ENCODE measurements at regions not wholly inside any gene's neighbourhood (a gene's known extent, or its start where the extent isn't known, plus 50 kb on each side); places are given as distances from the start of the nearest gene placed in this dataset.

DNA sequence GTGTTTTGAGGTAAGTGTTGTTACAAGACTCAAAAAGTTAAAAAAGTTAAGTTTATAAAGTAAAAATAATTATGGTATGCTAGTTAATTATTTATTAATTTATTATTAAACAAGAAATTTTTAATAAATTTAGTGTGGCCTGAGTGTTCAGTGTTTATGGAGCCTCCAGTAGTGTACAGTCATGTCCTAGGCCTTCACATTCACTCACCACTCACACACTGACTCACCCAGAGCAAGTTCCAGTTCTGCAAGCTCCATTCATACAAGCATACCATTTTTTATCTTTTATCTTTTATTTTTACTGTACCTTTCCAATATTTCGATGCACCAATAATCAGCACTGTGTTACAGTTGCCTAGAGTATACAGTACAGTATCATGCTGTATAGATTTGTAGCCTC, 381.2 kb upstream of the MGMT start:
- DNase-seq (ENCODE audit: low spot score) = no peak

DNA sequence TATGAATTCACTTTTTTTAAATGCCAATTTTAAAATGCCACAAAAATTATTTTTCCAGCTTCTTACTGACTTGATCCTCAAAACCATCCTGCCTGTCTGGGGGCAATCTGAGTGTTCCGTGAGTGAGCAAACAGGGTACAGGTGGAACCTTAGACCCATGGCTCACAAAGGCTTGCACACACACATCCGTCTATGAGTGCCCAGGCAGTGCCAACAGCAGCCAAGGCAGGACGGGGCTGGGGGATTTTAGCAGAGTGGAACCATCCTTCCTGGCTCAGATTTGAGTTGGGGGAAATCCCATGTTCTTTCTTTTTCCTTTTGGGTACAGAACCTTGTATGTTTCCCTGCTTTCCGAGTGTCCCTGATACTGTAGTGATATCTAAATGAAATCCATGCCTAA, 377.7 kb upstream of the MGMT start:
- DNase-seq (ENCODE audit: low spot score) = no peak

DNA sequence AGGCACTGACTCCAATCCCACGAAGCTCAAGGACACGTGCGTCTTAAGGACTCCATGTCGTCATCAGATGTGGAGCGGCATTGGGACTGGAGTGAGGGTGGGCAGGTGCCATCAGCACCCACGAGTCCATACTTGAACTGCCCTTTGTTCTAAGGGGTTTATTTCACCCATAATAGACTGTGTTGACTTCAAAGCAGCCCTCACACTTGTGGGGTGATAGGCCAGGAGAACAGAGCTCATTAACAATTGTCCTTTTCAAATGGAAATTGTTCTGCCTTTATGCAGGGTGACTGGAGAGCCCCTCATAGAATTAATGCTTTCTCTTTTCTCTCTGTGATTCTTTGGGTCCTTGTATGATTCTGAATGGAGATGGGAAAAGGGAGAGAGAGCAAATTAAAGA, 376.9 kb upstream of the MGMT start:
- no peak for DNase-seq (ENCODE audit: low spot score)

DNA sequence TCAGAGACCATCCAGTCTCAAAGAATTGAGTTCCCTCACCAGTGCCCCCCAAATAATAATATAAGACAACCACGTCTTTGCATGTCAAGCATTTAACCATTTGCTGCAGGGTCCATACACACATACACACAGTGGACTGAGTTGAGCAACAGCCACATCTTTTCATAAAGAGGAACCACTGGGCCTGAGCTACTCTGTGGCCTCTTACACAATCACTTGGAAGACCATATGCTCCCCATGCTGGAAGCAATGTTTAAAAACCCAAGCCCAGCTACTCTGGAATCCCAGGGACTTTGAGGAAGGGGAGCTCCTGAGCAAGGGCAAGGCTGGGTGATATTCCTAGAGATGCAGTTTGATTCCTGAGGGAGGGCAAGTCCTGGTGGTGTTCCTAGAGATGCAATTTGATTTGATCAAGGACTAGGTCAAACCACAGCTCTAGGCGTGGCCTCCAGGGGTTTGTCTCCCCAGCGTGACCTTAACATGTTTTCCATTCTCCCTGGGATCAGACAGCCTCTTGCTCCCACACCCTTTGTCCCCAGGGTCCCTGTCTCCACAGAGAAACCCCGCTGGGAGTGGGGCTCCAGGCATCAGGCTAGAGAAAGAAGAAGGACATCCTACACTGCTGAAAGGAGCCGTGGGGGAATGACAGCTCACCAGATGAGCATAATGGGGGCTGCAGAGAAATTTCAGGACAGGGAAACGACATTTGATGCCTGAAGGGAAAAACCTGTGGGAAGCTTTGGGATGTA, 376.2 kb upstream of the MGMT start:
- no peak for DNase-seq (ENCODE audit: low spot score)

DNA sequence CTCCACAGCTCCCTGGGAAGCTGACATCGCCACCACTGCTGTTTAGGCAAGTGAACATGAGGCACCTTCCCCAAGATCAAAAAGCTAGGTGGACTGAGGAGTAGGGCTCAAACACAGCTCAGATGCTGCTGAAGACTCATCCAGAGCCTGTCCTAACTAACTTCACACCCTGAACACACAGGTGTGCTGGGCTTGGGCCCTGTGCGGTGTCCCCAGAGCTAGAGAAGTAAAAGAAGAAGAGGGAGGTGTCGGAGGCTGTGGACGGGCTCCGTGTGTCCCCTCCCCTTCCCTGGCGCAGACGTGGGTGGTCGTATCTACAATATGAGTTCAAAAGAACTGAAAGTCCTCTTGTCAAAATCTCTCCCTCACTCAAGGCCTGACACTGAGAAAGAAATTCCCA, 373.4 kb upstream of the MGMT start:
- no peak for DNase-seq (ENCODE audit: low spot score)

DNA sequence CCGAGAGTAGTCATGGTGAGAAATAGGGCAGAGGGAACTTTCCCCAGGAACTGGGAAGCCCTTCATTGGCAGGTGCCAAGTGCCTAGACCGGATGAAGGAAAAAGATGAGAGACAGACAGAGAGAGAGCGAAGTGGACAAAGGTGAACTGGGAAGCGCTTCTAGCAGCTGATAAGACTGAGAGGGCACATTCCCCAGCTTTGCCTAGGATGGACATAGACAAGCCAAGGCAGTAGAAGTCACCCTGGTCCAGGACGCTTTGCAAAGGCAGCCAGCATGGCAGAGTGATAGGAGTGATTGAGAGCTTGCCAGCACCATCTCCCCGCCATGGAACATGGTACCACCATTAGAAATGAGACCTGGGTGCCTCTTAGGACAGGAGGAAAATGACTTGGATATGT, 372.8 kb upstream of the MGMT start:
- no peak for DNase-seq (ENCODE audit: low spot score)

DNA sequence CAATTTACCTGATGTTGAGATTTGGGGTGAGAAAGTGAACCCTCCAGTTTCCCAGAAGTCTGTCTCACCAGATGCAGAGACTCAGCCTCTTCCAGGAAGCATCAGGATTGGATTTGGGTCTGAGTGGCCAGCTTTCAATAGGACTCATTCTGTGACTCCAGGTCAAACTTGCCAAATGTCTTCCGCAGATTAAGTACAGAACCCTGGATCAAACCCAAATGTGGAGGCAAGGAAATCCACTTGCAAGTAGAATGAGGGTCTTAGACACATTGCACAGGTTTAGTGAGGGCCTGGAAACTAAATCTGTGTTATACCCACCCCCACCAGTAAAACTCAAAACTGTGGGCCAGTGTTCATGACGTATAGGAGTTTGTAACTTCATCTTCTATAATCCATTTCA, 372.2 kb upstream of the MGMT start:
- DNase-seq (ENCODE audit: low spot score) = no peak

DNA sequence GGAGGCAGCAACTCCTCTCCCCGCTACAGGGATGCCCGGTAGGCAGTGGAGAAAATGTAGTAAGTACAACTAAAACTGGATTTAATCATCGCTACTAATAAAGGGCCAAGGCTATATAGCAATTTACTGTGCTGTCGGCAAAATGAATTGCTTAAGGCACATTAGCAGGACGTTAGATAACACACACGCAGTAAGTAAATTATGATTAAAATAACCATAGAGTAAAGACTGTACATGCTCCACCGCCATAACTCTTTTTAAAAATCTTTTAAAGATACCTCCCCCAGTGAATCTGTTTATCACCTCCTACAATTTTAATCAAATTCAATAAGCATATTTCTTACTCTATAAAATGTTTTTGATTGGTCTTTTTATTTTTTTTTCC, 371.4 kb upstream of the MGMT start:
- DNase-seq (ENCODE audit: low spot score) = no peak

DNA sequence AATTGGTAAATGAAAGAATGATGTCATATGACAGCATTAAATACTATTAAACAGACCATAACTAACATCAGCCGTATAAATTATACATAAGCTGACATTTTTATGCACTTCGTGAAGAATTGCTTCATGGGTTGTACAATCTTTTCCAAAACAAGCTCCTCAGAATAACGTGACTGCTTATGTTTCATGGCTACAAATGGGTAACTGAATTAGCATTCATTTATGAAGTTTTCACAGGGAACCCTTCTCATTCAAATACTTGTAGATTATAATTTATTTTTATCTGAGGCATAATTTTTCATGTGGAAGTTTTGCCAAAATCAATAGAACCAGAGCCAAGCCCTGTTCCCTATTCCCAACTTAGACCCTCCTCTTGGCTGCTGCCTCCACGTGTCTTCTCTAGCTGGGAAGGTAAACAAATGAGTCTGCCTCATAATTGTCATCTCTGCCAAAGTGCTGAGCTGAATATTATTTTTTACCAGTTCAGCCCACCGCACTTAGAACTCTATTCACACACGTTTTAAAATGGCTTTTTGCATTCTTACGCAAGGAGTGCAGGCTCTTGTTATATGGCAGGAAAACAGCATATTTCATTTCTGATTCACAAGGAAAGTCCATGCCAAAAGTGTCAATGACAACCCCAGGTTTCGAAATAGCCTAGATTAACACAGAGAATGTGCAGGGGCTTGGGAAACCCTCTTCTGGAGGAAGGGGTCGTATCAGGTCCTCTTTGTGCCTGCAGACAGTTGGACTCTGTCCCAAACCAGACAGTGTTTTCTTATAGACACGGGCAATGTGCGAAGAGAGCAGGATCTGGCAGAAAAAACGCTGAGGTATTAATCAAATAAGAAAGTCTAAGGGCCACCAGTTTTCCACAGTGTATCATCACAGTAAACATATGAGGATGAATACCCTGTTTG, 370.7 kb upstream of the MGMT start:
- no peak for DNase-seq (ENCODE audit: low spot score)

DNA sequence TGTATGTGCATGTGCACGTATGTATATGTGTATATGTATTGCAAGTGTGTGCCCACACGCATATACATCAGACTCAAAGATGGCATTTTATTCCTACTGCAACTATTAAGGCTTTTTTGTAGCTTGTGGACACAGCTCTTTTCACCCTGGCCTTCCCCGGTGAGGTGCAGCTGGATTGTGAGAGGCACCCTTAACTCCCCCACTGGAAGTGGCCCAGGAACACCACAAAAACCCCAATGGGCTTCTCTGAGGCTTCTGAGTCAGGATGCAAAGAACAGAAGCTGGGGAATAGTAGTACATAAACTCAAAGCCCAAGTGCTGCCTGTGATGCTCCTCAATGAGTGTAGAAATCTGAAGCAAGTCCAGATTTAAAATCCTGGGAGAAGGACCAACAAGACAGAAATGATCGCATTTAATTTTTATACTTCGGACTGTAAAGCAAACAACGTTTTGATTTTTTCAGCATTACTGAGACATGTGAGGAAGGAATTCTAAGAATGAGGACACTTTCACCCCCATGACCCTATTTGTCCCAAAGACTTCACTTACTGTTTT, 369.2 kb upstream of the MGMT start:
- no peak for DNase-seq (ENCODE audit: low spot score)

DNA sequence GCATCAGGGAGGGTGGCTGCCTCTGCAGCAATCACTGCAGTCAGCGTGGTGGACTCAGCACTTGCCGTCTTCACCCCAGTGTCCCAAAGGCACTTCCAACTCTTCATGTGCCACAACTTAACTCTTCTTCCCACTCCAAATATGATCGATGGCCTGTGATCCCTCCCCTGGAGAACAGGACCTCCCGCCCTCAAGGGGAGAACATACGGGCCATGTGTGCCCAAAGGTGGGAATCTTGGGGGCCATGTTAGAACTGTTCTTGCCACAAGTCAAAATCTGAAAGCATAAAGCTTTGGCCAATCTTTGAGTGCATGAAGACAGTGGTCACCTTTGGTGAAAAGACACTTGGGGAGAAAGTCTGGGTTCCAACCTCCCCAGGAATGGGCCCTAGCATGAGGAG, 368.5 kb upstream of the MGMT start:
- DNase-seq (ENCODE audit: low spot score) = no peak

DNA sequence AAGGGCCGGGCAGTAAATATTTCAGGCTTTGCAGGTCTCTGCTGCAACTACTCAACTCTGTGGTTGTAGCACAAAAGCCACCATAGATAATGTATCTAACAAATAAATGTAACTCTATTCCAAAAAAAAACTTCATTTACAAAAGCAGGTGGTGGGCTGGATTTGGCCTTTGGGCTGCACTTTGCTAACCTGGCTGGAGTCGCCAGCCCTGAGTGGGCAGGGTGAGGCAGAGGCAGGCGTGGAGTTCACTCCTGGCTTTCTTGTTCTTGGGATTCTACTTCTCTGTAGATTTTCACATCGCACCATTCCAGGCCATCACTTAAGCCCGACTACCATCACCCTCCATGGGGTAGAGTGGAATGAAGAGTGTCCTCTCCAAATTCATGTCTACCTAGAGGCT, 367.6 kb upstream of the MGMT start:
- no peak for DNase-seq (ENCODE audit: low spot score)

DNA sequence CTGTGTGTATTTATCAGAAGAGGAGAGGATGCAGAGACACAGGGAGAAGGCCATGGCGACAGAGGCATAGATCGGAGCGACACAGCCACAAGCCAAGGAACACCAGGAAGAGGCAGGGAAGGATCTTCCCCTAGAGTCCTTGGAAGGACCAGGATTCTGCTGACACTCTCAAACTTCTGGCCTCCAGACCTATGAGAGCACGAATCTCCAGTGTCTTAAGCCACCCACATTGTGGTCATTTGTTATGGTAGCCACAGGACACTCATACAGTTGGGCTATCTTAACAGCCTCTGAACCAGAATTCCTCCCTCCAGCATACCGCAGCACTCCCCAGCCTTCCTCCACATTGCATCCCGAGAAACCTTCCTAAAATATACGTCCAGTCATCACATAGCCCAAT, 367.0 kb upstream of the MGMT start:
- no peak for DNase-seq (ENCODE audit: low spot score)

DNA sequence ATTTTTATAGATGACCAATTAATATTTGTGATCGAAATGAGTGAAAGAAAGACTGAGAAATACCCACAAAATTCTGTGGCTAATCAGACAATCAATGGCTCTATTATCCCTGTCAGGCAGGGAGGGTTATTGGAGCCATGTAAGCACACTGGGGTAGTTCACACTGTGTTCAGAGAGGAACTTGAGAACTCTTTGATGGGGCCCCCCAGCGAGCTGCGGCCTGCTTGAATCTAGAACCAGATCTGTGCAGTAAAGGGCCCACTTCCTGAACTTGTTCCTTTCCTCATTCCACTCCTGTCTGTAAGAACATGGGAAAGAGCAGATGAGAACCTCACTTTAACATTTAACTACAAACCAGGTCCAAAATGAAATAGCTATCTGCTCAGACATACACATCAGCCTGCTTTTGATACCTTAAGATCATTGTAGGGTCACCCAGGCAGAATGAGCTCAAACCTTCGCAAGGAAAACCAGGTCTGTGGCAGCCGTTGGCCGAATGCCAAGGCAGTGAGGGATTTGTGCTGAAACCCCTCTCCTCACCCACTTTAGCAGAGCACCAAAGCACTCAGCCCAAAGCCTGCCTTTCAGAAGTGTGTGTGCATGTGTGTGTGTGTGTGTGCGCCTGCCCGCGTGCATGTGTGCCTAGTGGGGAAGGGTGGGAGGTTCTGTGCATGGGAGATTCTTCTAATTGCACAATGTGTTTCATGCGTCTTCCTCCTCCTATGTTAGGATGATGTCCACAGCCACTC, 365.6 kb upstream of the MGMT start:
- no peak for DNase-seq (ENCODE audit: low spot score)

DNA sequence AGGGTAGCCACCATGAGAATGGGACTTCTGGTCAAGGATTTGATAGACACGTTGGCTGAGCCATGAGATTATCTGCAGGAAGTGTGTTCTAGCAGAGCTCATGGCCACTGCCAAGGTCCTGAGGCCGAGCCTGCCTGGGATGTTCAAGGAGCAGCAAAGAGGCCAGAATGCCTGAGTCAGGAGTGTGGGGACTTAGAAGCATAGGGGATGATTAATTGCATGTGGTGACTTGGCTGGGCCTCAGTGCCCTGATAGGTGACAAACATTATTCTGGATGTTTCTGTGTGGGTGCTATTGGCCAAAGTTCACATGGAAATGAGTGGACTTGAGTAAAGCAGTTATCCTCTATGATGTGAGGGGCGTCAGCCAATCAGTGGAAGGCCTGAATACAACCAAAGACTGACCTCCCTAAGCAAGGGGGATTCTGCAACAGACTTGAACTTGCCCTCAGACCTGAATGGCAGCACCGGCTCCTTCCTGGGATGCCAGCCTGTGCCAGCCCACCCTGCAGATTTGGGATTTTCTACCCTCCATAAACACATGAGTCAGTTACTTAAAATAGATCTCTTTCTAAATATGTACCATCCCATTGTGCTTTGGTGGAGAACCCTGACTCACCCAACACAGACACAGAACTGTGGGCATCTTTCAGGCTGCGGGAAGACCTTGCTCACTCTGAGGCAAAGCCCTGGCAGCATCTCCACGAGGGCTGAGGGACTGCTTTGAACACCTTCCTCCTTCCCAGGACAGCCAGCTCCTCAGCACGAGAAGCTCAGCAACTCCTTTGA, 363.9 kb upstream of the MGMT start:
- DNase-seq (ENCODE audit: low spot score) = no peak

DNA sequence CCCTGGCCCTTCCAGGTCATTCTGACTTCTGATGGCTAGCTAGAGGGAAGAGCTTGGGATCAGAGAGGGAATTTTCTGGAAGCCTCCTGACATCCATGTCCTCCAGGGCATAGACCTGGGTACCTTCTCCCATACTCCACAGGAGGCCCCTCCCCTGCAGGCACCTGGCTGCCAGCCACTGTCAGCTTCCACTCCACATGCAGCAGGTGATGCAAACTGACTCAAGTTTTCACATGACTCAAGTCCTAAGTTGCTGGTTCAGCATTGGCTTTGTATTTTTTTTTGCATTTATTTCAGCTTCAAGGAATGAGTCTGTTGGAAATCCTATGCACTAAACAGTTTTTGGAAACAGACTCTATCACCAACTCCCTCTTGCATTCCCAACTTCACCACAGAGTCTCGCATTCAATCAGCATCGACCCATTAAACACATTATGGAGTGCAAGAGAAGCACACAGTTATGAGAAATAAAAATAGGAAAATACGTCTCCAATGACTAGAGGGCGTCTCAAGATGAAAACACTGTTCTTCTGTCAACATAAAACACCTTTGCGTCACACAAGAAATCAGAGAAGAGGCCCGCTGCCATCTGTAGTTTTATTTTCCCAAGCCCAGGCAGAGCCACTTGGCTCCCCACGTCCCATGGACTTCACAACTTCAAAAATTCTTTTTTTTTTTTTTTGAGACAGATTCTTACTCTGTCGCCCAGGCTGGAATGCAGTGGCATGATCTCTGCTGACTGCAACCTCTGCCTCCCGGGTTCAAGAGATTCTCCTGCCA, 362.6 kb upstream of the MGMT start:
- DNase-seq (ENCODE audit: low spot score) = no peak

DNA sequence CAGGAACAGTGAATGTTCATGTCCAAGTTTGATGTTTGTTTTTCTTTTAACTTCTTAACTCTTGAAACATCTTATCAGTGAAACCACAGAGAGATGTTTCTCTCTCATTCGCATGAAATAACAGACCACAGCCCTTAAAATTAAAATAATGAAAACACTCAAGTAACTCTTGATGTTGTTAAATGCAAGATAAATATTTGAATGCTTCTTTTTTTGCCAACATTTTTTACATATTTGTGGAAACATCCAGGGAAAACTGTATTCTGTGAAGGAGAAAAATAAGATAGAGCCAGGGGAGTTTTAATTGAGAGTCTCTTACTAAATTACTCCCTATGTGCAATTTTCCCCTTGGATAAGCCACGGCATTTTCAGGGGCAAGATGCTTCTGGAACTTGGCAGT, 361.8 kb upstream of the MGMT start:
- no peak for DNase-seq (ENCODE audit: low spot score)

DNA sequence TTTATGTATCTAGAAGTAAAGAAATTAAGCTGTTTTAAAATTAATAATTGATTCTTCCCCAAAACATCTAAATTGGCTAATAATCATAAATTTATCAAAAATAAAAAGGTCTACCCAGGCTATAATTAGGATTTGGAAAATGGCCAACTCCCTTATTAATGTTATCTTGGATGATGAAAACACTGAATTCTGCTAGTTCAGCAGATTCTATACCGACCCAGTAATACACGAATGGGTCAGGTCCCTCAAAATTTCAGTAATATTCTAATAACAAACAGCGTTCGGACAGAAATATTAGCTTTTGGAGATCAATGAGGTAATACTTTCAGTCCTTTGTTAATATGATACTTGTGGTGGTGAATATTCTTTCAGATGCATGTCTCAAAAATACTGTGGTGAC, 360.7 kb upstream of the MGMT start:
- DNase-seq (ENCODE audit: low spot score) = no peak

DNA sequence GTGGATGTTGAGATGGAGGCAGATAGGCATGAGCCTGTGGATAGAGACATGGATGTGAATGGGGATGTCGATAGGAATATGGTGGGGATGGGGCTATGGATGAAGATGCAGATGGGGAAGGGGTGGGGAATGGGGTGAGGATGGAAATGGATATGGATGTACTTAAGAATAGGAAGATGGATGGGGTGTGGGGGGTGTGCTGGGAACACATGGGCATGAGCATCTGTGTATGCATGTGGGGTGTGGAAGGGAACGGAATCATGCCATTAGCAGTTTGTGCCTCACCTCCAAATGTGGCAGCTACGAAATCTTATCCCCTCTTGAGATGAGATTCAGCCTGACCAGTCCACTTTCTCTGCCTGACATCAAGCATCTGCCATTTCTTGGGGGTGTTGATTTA, 359.5 kb upstream of the MGMT start:
- no peak for DNase-seq (ENCODE audit: low spot score)

DNA sequence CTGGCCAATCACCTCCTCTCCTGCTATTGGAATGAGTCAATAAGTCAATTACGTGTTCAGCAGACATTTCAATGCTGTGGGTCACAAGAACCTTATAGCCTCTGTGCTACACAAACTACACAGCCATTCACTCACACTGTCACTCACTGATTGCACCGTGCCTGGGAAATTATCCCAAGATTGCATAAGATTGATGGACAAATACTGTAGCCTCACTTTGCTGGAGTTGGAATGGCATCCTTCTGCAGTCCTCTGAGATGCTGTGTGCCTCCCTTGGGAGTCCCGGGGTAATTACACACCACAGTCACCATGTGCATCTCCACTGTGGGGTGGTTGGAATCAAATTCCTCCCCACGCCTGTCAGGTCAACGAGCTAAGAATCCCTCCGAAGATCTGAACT, 358.7 kb upstream of the MGMT start:
- no peak for DNase-seq (ENCODE audit: low spot score)

DNA sequence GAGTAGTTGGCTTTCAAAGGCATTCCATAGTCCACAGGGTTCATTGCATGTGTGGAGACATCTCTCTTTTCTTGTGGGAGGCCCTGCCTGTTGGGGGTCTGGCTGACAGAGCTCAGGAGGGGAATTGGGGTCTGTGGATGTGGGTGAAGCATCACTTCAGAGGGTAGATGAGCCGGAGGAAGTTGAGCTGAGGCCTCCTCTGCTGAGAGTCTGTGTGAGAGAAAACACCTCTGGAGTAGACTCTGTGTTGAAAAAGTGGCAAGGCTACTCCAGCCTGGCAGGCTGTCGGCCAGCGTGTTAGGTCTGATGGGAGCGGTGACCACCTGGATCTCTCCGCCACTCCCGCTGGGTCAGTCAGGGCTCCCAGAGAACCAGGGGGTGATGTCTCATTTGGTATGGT, 358.0 kb upstream of the MGMT start:
- DNase-seq (ENCODE audit: low spot score) = no peak

Measured in cerebellar cortex (tissue), 1 donor.